K562 (cell line): ENCODE measurements at regions not wholly inside any gene's neighbourhood (a gene's known extent, or its start where the extent isn't known, plus 50 kb on each side); places are given as distances from the start of the nearest gene placed in this dataset.

Source experiments
- ATAC-seq: fragments of 200-7000 bp; cut with Tn5 transposase; 3 replicates; pipeline ENCODE4 v1.9.1; 2020; ENCODE audit warnings: moderate library complexity
- BruUV-seq: library from RNA; stranded (reverse); fragments of 400-500 nt; replicated peaks from 2 replicates; lab custom pipeline; 2021; lab: Mats Ljungman, UMichigan
- CTCF ChIA-PET: fragments of 300-600 bp; formaldehyde crosslinking; extraction: SDS; loops from one replicate; lab custom pipeline; 2021; ENCODE audit warnings: low intra/inter-chr PET ratio; lab: Yijun Ruan, JAX
- POLR2A ChIA-PET: fragments of 300-600, 350-650 bp; sonication (Branson Sonifier 250); formaldehyde crosslinking; extraction: SDS; loops from one replicate; lab custom pipeline; 2021; ENCODE audit warnings: antibody characterized with exemption, inconsistent platforms; lab: Yijun Ruan, JAX
- DNase-seq, 4 experiments: peaks; one replicate each; pipeline versions ENCODE4 v3.0.0 to v3.0.0-alpha.2; 2011 to 2018; ENCODE audit warnings: low spot score in 3 of 4, mixed read lengths in 3 of 4; ENCODE audit errors: extremely low read depth in 1 of 4
- FAIRE-seq: peaks from 2 replicates; lab custom pipeline; 2011; peaks lifted over from hg19 to GRCh38; lab: Jason Lieb, UNC
- H2AFZ ChIP-seq: 2 replicates; pipeline ENCODE4 v1.6.0; 2011; ENCODE audit warnings: low read depth, low read length, control low read depth, inconsistent platforms
- H3K27ac ChIP-seq: fragments of 200-600 bp; 3 replicates; pipeline ENCODE4 v1.8.0; 2011; ENCODE audit warnings: low read depth, mild to moderate bottlenecking, control low read depth, inconsistent platforms, low read length, moderate library complexity, mixed read lengths; ENCODE audit errors: extremely low read depth
- H3K27me3 ChIP-seq, 2 experiments: fragments of 300-600 bp in 1 of 2; 2 replicates in 1 of 2; 3 replicates in 1 of 2; pipeline versions ENCODE4 v1.6.0 to v1.8.0; 2011; ENCODE audit warnings: inconsistent platforms in 2 of 2, low read length in 2 of 2, mild to moderate bottlenecking in 1 of 2, mixed read lengths in 1 of 2, moderate library complexity in 1 of 2; ENCODE audit not compliant: control insufficient read depth in 2 of 2, insufficient read depth in 2 of 2
- H3K36me3 ChIP-seq: fragments of 300-600 bp; 3 replicates; pipeline ENCODE4 v1.8.0; 2011; ENCODE audit warnings: mild to moderate bottlenecking, low read length, inconsistent platforms; ENCODE audit not compliant: control insufficient read depth, insufficient read depth
- H3K4me1 ChIP-seq, 2 experiments: fragments of 200-600 bp in 1 of 2; replicated peaks in 1 of 2; 2 replicates in 1 of 2; 3 replicates in 1 of 2; pipeline versions ENCODE4 v1.5.1 to v1.8.0; 2011; ENCODE audit warnings: inconsistent platforms in 2 of 2, low read length in 2 of 2, mild to moderate bottlenecking in 1 of 2, mixed read lengths in 1 of 2, moderate library complexity in 1 of 2; ENCODE audit not compliant: control insufficient read depth in 2 of 2, insufficient read depth in 2 of 2
- H3K4me2 ChIP-seq: 2 replicates; pipeline ENCODE4 v1.6.1; 2011; ENCODE audit warnings: low read length, control low read depth, inconsistent platforms, mixed read lengths; ENCODE audit not compliant: insufficient read depth
- H3K4me3 ChIP-seq: fragments of 200-600 bp; sonication (generic), shearing (Covaris generic); 2 replicates; pipeline ENCODE4 v1.5.1; 2016; ENCODE audit warnings: control low read depth, inconsistent platforms
- H3K79me2 ChIP-seq: fragments of 200-600 bp; 3 replicates; pipeline ENCODE4 v1.8.0; 2011; ENCODE audit warnings: low read length, inconsistent platforms; ENCODE audit not compliant: control insufficient read depth, insufficient read depth
- H3K9ac ChIP-seq, 2 experiments: 2 replicates each; pipeline versions ENCODE4 v1.6.0 to v1.6.1; 2011; ENCODE audit warnings: low read depth in 2 of 2, low read length in 2 of 2, control low read depth in 1 of 2, inconsistent platforms in 1 of 2, mild to moderate bottlenecking in 1 of 2, mixed read lengths in 1 of 2; ENCODE audit not compliant: insufficient read depth in 1 of 2
- H3K9me1 ChIP-seq: one replicate; pipeline ENCODE4 v1.6.0; 2011; ENCODE audit warnings: inconsistent platforms, mild to moderate bottlenecking, low read length, moderate library complexity; ENCODE audit not compliant: control insufficient read depth, insufficient read depth
- H3K9me3 ChIP-seq: replicated peaks from 2 replicates; pipeline ENCODE4 v1.5.1; 2011; ENCODE audit warnings: low read depth, low read length, inconsistent platforms; ENCODE audit not compliant: control insufficient read depth, insufficient read depth
- H4K20me1 ChIP-seq: replicated peaks from 2 replicates; pipeline ENCODE4 v1.6.1; 2011; ENCODE audit warnings: low read length, inconsistent platforms, mixed read lengths; ENCODE audit not compliant: control insufficient read depth, insufficient read depth
- MYNN ChIP-seq, 2 experiments: sonication (generic); formaldehyde crosslinking in 1 of 2; IDR thresholded peaks; 2 replicates each; pipeline versions ENCODE4 v1.5.0 to v1.6.1; 2016 to 2020; ENCODE audit warnings: antibody characterized with exemption in 1 of 2, missing genetic modification reagents in 1 of 2
- WGBS: fragments of 100-300 bp; shearing (Covaris generic); methylation state at CpG from one replicate; pipeline ENCODE4 v1.1.6; 2016; ENCODE audit warnings: low coverage, mixed read lengths; ENCODE audit not compliant: insufficient coverage; ENCODE audit errors: missing lambda C conversion rate; 5-methylcytosine and 5-hydroxymethylcytosine counted together
- in situ Hi-C: fragments of 300-500 bp; cut with MboI; formaldehyde crosslinking; loops from 4 replicates; pipeline ENCODE4 v1.15.0; 2018; ENCODE audit warnings: inconsistent platforms, mixed read lengths
- intact Hi-C: fragments of 100-400 bp; cut with micrococcal nuclease; formaldehyde crosslinking; loops from 2 replicates; pipeline ENCODE4 v1.14.2; 2022
- TF ChIP-seq, protein P1 (sequence below): IDR thresholded peaks from 2 replicates; pipeline ENCODE4 v1.6.1; 2016; ENCODE audit warnings: missing genetic modification characterization, missing compliant biosample characterization

DNA sequence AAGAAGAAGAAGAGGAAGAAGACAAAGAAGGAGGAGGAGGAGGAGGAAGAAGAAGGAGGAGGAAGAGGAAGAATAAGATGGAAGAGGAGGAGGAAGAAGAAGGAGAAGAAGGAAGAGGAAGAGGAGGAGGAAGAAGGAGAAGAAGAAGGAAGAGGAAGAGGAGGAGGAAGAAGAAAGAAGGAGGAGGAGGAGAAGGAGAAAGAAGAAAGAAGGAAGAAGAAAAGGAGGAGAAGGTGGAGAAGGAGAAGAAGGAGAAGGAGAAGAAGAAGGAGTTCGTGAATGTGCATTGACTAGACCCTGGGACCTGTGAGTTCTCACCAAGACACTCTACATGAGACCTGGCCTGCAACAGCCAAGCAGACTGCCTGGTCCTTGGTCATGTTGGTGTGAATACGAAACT, 131.7 kb upstream of the ERRFI1 start:
- H3K27ac ChIP-seq, result no peak overlapping the region
- no TSS peak for BruUV-seq

More for the DNA sequence above, 131.7 kb upstream of the ERRFI1 start:
- no peak overlapping the region for H3K4me2 ChIP-seq
- no peaks in the 10 kb centered on the region for H3K36me3 ChIP-seq
- no peak overlapping the region for H3K4me3 ChIP-seq
- H3K9me3 ChIP-seq, result 0 out of 2 replicates have a peak, but pooled peaks cover 1% of the 10 kb centered on the region
- no peaks in the 10 kb centered on the region for H4K20me1 ChIP-seq
- H3K27me3 ChIP-seq, result peaks cover 22 to 56% of the 10 kb centered on the region in 2 experiments; a peak in 4 of 5 replicates
- intact Hi-C loops, result no loop called here
- CTCF ChIA-PET, result no interaction called here
- H3K4me1 ChIP-seq, result no peaks in the 10 kb centered on the region; a peak in 1 of 5 replicates
- no peaks in the 10 kb centered on the region for H3K79me2 ChIP-seq
- H3K9ac ChIP-seq, result no peak overlapping the region
- H3K9me1 ChIP-seq, result no peaks in the 10 kb centered on the region
- POLR2A ChIA-PET, result no interaction called here
- in situ Hi-C loops, result no loop called here
- DNase-seq (no peak), ATAC-seq (no peak), FAIRE-seq (no peak)
- no peak overlapping the region for H2AFZ ChIP-seq
- WGBS, result 9% methylated on average over 2 of the region's 2 CpGs
- TF ChIP-seq, protein P1, sequence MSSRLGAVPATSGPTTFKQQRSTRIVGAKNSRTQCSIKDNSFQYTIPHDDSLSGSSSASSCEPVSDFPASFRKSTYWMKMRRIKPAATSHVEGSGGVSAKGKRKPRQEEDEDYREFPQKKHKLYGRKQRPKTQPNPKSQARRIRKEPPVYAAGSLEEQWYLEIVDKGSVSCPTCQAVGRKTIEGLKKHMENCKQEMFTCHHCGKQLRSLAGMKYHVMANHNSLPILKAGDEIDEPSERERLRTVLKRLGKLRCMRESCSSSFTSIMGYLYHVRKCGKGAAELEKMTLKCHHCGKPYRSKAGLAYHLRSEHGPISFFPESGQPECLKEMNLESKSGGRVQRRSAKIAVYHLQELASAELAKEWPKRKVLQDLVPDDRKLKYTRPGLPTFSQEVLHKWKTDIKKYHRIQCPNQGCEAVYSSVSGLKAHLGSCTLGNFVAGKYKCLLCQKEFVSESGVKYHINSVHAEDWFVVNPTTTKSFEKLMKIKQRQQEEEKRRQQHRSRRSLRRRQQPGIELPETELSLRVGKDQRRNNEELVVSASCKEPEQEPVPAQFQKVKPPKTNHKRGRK (tag), result peak; percentile 80
- TF ChIP-seq MYNN (IDR thresholded peaks at IDR 0.05) (no peak), MYNN (CRISPR knock-in tag; IDR thresholded peaks at IDR 0.05) (no peak)
